Nucleus accumbens (tissue), 56 donors: ENCODE measurements at regions not wholly inside any gene's neighbourhood (a gene's known extent, or its start where the extent isn't known, plus 50 kb on each side); places are given as distances from the start of the nearest gene placed in this dataset.
"Not testable (repeated sequence)": the region's sequence is repeated elsewhere in the genome, so short reads cannot be mapped to it uniquely, and the experiment has no call there.

ENCODE experiments used
- DNase-seq, 56 donors: peaks; one replicate each; lab custom pipeline; 2025; lab: John Stamatoyannopoulos, UW

GRCh38 chr13:52931539-52932431, 83.3 kb upstream of the PCDH8 start:
- no peak for DNase-seq

- peak in 1 of 56 donors; percentile 20 for DNase-seq
Observed at GRCh38 chr13:52931131-52931530, 82.7 kb upstream of the PCDH8 start.

GRCh38 chr13:52929846-52930245, 81.4 kb upstream of the PCDH8 start:
- DNase-seq = no peak

- DNase-seq = no peak
Observed at GRCh38 chr13:52926971-52927370, 78.5 kb upstream of the PCDH8 start.

- peak in 1 of 56 donors; percentile 9 for DNase-seq
Observed at GRCh38 chr13:52925775-52926285, 77.4 kb upstream of the PCDH8 start.

GRCh38 chr13:52925251-52925650, 76.8 kb upstream of the PCDH8 start:
- no peak for DNase-seq

- DNase-seq = no peak
Observed at GRCh38 chr13:52924289-52925148, 76.1 kb upstream of the PCDH8 start.

GRCh38 chr13:52922961-52923360, 74.5 kb upstream of the PCDH8 start:
- no peak for DNase-seq

GRCh38 chr13:52921194-52921593, 72.8 kb upstream of the PCDH8 start:
- no peak for DNase-seq

GRCh38 chr13:52916486-52916990, 68.1 kb upstream of the PCDH8 start:
- no peak for DNase-seq

GRCh38 chr13:52911340-52911739, 62.9 kb upstream of the PCDH8 start:
- no peak for DNase-seq

GRCh38 chr13:52910318-52910717, 61.9 kb upstream of the PCDH8 start:
- not testable (repeated sequence) for DNase-seq

GRCh38 chr13:52906122-52906903, 57.9 kb upstream of the PCDH8 start:
- no peak for DNase-seq

GRCh38 chr13:52905701-52906100, 57.3 kb upstream of the PCDH8 start:
- no peak for DNase-seq

- DNase-seq = no peak
Observed at GRCh38 chr13:52903320-52903719, 54.9 kb upstream of the PCDH8 start.

- no peak for DNase-seq
Observed at GRCh38 chr13:52899206-52899605, 50.8 kb upstream of the PCDH8 start.
